Middle frontal gyrus (tissue), 1 donor: ENCODE measurements at regions not wholly inside any gene's neighbourhood (a gene's known extent, or its start where the extent isn't known, plus 50 kb on each side); places are given as distances from the start of the nearest gene placed in this dataset.

Source experiments
- DNase-seq: peaks from one replicate; pipeline ENCODE4 v3.0.0-alpha.2; 2015; ENCODE audit warnings: low spot score; ENCODE audit errors: extremely low spot score

DNA sequence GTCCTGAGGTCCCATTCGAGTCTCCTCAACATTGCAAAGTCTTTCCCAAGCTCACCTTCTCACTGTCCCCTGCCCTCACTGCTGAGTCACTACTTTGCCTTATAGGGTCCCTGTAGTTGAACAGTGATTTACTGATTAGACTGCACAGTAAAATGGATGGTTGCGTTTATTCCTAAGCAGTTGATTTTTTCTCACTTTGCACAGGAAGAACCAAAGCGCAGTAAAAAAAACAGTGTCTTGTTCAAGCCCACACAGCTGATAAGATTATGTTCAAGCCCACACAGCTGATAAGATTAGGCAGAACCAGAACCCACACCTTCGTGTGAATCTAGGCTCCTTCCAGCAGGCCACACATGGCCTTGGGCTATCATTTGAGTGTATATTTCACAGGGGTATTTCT lies 215.3 kb upstream of the COPS8 start:
- no peak for DNase-seq

DNA sequence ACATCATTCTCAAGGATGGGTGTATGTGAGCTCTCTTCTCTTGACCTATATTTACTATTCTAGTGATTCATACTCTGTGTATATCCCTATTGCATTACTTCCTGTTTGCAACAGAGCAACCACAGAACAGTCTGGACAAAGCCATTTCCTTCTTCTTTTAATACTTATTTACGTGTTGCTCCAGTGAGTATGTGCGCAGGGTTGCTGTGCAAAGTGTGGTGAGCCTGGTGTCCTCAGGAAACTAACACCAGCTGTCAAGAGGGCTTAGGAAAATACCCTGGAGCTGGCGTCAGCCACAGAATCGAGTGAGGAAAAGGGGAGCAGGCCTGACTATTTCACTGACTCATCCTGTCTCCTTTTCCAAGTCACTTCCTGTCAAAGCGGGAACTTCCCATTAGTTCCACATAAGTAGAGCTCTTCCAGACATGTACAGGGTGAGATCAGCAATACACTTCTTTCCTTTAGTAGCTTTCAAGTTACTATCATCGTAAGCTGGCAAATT lies 214.1 kb upstream of the COPS8 start:
- no peak for DNase-seq

DNA sequence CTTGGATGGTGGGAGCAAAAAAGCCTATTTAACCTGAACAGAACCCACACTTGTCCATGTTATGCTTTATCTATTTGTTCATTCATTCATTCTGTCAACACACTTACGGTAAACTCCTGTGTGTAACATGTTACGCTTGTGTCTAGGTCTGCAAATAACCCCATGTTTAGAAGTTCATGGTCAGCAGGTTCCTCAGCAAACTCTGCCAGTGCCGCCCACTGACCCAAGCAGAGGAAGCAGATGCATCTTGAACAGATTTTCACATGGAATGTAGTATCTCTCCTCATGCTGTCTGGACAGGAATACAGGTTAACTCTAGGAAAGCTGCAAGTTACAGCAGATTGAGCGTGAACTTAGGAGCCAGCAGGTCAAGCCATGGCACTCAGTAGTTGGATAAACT lies 213.7 kb upstream of the COPS8 start:
- no peak for DNase-seq

DNA sequence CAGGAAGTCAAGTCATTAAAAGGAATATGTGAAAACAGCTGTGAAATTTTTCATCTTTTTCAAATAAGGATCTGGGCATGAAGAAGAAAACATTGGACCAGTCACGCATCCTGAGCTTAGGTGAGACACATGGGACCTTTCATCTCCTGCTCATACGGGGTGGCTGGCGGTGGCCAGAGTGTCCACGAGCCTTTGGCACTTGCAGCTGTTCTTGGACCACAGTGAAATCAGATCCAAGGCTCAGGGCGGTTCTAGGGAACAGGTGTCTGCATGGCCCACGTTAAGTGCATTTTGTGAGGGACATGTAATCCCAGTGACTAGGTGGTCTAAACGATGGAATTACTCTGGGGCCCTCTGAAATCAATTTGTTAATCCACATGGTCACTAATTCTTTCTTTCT lies 212.7 kb upstream of the COPS8 start:
- no peak for DNase-seq

DNA sequence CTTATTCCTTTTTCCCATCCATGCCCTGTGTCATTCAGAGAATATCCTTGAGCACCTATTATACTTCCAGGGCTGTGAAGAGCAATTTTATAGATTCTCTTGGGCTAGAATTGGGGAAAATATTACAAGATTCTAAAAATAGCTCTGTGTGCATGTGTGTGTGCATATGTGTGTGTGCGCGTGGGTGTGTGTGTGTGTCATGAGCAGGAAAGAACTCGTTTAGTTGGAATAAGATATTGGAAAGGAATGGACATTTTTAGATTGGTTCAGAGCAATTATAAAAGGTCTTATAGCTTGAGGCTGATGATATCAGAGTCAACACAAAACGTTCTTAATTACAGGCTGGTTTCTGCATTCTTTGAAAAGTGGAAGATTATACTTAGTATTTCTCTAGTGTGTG lies 212.1 kb upstream of the COPS8 start:
- no peak for DNase-seq

DNA sequence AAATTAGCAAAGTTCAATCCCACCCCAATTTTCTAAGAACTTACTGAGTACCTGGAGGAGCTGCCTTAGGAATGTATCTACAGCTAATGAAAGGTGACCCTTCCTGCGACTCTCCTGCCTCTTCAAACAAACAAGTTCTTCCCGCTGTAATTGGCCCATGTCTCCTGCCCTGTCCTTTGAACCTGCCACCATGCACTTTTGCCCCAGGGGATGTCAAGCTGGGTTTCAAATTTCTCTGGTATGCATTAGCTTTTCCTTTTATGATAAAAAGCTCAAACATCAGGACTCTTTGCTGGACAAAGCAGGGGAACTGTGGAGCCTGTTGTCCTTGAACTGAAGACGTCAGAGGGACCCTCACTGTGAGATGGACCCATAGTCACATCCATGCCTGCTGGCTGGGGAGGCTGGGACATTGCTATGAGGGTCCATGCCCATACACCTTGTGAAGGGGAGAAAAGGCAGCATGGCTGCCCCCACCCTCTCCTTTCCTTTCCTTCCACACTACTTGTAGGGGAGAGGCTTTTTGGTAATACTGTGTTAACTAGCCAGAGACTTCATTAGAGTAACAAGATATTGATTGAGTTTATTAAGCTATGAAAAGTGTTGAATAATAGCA lies 210.7 kb upstream of the COPS8 start:
- no peak for DNase-seq

DNA sequence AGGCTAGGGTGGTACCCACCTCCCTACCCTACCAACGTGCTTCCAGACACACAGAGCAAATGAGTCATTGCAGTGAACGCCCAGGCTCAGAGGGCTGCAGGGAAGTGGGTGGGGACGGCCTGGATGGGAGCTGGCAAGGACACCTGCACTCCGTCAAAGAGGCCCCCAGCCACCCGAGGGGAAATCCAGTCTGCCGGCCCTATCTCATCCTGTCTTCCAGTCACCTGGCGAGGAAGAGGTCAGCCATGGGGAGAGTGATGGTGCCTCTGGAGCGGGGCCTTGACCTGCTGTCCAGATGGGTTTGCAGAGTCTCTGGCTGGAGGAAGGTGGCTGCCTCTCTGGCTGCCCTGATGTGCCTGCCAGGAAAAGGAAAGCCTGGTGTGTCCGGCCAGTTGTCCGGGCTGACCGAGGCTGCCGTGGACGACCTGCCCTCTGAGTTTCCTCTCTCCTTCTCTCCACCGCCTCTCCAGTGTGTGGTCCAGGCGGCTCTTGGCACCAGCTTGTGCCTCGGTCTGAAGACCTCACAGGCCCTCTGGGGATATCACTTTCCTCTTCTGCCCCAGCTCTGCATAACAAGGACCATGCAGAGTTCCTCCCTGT lies 209.7 kb upstream of the COPS8 start:
- no peak for DNase-seq

DNA sequence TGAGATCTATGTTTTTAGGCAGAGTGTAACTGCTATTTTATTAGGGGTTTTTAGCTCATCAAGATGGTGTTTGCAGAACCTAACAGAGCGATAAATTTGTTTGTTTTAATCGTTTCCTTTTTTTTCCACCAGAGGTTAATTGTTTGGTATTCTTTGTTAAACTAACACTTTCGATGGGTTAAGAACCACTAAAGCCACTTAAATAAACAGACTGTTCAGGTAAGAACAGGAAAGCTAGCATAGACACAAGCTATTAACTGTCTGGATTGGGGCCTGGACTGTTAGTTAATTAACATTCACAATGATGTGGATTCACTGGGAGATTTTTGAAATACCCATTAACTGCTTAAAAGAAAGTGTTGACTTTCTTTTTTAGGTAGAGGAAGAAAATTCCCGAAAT lies 209.0 kb upstream of the COPS8 start:
- DNase-seq: no peak

DNA sequence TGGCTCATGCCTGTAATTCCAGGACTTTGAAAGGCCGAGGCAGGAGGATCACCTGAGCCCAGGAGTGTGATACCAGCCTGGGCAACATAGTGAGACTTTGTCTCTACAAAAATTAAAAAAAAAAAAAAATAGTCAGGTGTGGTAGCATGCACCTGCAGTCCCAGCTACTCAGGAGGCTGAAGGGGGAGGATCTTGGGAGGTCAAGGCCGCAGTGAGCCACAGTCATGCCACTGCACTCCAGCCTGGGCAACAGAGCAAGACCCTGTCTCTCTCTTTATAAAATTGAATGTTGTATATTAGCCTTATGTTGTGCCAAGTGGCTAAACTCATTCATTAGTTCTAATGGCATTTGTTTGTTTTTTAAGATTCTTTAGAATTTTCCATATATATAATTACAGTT lies 207.7 kb upstream of the COPS8 start:
- DNase-seq: no peak

DNA sequence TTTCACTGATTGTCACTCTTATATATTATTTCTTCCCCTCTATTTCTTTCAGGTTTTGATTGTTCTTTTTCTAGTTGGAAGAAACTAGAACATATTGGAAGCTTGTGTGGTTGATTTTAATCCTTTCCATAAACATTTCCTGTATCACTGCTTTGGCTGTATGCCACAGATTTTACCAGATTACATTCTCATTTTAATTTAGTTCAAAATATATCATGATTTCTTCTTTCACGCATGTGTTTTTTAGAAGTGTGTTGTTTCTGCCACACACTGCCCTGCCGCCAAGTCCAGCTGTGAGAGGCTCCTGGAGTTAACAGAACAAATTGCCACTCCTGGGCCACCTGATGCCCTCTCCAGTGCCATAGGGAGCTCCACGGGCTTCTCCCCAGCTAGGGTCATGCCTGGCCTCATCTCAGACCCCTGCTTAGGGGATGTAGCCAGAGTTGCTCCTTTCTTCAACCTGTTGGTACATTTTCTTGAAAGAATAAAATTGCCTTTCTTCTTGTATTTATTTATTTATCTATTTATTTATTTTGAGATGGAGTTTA lies 206.2 kb upstream of the COPS8 start:
- DNase-seq: no peak

DNA sequence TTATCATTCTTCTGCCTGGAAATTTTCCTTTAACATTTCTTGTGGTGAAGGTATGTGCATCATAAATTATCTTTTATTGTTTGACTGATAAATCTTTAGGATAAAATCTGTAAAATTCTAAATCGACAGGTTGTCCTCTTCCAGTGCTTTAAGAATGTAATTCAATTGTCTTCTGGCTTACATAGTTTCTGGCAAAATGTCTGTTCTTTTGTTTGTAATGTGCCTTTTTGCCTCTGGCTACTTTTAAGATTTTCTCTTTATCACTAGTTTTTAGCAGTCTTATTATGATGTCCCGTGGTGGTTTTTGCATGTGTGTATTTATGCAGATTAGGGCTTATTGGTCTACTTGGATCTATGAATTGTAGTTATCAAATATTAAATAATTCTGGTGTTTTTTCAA lies 203.6 kb upstream of the COPS8 start:
- no peak for DNase-seq

DNA sequence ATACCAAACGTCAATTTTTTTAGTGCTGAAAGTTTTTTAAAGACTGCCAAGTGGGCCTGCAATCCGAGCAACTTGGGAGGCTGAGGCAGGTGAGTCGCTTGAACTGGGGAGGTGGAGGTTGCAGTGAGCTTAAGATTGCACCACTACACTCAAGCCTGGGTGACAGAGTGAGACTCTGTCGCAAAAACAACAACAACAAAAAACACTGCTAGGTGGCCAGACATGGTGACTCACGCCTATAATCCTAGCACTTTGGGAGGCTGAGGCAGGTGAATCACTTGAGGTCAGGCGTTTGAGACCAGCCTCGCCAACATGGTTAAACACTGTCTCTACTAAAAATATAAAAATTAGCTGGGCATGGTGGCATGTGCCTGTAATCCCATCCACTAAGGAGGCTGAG lies 202.8 kb upstream of the COPS8 start:
- DNase-seq: no peak

DNA sequence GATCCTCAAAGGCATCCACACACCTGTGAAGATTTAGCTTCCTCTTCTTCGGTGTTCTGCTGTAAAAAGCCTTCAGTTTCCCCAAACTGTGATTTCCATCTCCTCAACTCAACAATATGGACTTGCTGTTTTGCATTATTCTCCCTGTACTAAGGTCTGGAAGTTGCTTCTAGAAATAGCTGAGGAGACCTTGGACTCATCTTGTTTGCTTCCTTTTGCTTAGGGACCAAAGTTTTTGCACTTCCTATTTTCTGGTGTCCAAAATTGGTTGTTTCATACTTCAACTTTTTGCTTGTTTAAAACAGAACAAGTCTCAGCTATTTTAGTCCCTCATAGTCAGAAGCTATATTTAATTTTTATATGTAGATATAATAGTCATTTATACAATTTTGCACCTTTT lies 201.9 kb upstream of the COPS8 start:
- no peak for DNase-seq

DNA sequence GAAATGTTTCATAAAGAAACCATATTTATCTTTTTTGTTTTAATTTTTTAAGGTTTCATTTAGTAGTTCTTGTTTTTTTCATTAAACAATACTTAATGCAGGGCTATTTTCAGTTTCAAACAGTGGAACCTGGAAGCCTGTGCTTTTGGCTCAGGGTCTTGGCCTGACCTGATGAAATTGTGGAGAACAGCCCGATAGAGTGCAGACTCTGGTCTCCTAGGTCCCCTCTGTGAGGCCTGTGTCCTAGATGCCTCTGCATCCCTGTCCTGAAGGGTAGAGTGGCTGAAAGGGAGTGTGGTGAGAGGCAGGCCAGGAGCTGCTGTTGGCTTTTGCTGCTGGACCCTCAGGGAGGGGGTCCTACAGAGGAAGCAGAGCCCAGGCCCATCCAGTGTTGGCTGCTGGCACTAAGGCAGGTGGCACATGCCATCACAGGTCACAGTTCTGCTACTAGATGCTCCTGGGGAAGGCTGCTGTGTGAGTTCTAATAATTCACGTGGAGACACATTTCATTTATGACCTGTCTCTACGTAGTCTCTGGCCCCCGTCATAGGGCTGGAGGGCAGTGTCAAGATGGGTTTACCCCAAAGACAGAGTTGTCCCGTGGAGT lies 201.0 kb upstream of the COPS8 start:
- DNase-seq: no peak

DNA sequence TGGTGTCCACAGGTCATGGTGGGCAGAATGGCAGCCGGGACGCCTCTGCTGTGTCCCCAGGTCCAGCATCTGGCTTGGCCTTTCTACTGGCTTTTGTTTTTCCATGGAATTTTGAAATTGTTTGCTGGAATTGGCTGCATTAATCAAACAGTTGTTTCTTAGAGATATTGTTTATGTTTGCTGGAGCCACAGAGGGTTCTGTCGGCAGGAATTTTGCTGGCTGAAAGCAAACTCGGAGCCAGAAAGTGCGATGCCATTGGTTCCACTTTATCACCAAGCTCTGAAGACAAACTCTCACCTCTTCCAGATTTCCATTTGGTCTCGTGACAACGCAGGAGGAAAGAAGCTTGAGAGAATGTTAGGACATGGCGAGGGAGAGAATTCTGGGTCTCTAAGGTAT lies 199.2 kb upstream of the COPS8 start:
- DNase-seq: no peak

DNA sequence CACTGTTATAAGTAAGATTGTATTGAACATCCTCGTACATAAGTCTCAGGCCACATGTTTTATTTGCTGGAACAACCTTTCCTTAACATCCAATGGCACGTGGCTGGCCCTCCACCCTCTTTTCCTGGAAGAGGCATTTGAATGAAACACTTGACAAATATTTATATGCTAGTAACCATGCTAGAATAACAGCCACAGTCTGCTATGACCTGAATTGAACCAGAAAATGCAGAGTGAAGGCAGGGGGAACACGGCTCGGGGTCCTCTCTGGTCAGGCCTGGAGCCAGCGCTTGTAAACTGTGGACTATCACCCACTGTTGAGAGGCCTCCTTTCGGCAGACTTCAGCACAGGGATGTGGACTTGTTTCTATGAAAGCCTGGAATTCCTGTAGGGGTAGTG lies 198.2 kb upstream of the COPS8 start:
- DNase-seq: no peak

DNA sequence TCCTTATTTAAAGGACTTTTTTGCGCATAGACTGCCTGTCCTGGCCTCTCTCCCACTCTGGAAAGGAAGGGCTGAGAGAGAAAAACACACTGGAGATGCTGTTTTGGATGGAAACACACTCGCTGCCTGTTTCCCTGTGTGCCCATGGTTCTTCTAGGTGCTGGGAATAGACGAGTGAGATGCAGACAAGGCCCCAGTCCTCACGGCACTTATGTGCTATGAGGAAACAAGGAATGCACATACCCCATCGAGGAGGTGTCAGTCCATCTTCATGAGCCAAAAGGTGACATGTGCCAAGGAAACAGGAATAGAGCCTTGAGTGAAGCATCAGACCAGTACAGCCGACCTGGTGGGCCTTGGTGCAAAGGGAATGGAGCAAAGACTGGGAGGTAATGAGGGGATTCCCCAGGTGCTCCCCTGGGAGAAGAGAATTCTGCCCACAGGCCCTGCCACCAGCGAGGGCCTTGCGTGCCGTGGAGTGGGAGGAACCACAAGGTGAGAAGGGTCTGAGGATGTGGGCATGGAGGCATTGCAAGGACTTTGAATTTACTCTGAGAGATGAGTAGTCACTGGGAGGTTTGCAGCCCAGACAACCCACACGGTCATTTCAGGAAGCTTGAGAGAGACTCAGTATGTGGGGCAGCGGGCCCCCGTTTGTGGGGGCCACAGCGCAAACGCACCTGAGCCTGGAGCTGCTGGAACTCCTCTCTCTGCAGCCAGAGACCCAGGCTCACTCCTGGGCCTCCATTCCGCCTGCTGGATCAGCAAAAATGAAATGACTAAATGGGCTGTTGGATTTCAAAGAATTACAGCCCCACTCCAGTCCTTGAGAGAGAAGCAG lies 197.5 kb upstream of the COPS8 start:
- DNase-seq: no peak

DNA sequence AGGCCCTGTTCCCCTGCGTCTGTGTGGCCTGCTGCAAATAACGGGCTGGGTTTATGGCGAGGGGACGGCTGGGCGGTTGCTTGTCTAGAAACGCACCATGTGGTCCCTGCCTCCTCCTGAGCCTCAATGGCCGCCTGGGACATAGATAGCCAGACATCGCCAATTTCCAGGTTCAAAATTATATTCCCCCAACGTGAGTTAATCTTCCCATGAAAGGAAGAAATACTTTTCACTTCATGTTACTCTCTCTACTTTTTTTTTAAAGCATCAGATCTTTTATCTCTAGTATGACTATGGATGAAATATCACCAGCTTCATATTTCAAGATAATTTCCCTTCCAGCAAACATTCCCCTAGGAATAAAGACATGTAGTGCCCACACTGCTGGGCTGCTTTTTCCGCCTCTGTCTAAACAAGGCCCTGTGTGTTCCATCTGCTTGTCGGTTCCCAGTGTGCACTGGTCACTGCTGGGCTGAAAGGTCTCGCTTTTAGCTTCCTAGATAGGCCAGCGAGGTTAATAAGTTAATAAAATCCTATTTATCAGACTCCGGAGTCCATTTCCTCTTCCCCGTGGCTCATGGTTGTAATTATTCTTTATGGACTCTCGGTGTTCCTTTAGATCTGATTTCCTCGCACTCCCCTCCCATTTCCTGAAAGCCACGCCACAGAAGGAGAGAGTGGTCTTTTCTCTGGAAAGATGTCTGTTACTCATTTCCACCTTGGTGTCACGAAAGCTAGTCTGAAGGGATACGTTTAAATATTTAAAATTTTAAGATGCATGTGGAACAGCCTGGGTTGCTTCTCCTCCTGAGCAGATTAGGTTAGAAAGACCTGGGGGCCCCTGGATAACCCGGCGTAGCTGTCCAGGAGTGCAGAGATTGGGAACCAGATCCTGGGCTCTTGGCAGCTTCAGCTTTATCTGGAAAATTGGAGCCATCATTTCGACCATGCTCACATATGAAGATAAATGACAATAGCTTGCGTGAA lies 196.6 kb upstream of the COPS8 start:
- no peak for DNase-seq

DNA sequence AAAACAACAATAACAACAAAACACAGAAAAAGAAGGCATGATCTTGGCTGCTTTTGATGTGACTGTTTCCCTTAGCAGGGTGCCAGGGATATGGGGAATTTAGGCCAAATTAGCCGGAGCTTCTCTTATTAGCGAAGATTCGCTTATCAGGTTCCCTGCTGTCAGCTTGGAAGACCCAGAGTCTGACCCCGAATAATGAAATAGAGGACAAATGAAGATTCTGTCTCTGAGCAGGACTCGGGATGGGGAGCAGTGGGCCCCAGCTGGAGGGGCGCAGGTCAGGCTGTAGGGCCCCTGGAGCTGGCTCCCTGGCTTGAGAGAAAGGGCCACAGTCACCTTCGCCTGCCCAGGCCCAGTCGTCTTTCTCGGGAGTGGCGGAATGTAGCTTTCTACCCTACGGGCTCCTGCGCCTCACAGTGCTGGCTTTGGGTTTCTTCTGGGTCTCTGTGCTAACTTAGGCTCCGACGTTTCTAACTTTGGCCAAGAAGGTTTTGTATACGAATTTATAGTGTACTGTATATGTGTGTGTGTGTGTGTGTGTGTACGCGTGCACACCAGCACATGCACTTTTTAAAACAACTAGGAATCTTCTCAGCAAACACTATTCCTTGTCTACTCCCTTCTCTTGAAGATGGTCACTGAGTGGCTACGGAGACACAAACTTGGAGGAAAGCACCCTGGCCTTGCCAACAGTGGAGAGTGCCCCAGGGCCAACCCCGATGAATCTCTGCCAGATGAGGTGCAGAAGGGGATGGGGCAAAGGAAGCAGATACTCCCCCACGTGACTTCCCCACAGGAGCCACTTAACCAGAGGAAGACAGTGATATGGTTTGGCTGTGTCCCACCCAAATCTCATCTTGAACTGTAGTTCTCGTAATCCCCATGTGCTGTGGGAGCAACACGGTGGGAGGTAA lies 195.6 kb upstream of the COPS8 start:
- no peak for DNase-seq

DNA sequence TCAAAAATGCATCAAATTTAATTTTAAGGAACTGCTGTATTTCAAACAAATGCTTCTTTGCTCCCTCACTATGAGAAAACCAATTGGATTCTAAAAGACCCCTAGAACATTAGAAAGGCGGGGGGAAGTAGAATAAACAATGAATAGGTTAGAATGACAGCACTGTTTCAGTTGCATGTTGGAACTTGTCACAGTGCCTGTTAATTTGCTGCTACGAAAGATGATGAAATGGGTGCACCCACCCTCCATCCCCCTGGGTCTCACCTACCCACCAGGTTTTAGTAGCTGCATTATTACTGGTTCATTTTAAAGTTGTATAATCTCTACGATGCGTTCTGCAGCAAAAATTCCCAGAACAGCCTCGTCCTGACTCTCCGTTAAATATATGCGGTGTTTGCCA lies 193.0 kb upstream of the COPS8 start:
- DNase-seq: no peak
